ENCODE measurements at regions not wholly inside any gene's neighbourhood (a gene's known extent, or its start where the extent isn't known, plus 50 kb on each side); places are given as distances from the start of the nearest gene placed in this dataset.

DNA sequence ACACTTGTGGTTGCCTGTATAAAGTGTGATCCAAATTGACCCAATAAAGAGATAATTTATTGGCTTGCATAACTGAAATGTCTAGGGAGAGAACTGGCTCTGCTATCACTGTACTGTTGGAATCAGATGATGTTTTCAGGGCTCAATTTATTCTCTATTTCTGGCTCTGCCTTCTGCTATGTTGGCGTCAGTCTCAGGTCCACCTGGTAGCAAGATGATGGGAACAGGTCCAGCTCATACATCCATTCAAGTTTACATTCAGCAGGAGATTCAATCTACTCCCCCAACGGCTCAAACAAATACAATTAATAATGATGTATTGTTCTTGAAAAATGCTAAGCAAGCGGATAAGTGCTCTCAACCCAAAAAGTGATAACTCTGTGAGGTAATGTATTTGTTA lies 297.7 kb upstream of the SYT4 start:
- DNase-seq, result no peak

GRCh38 chr18:43578211-43578610 lies 300.9 kb upstream of the SYT4 start:
- DNase-seq, result no peak

- DNase-seq, result peak; percentile 33
Observed at GRCh38 chr18:43578706-43579105, 301.4 kb upstream of the SYT4 start.

GRCh38 chr18:43581936-43582519 lies 304.7 kb upstream of the SYT4 start:
- DNase-seq, result no peak

DNA sequence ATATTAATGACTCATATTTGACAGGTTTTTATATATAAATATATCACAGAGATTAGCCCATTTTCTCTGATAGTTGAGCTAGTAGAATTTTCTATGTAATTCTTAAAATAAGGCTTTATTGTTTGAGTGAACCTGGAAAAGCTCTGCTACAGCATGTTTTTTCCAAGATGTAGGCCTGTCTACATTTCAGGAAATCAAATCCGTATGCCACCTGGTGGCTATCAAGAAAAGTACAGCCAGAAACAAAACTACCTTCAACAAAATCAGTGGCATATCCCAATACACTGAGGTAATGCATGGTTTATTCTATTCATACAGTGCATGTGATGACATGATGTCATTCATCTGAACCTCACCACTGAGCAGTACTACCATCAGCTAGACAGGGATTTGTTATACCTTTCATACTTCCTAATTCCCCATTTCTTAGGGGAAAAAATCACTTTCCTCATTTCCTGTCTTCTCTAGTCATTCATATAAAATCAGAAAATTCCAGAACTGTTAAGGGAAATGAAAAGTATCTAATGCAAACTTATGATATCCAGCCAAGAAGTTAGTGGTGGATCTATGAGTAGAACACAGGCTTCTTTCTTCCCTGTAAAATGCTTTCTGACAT lies 310.4 kb upstream of the SYT4 start:
- DNase-seq, result no peak

DNA sequence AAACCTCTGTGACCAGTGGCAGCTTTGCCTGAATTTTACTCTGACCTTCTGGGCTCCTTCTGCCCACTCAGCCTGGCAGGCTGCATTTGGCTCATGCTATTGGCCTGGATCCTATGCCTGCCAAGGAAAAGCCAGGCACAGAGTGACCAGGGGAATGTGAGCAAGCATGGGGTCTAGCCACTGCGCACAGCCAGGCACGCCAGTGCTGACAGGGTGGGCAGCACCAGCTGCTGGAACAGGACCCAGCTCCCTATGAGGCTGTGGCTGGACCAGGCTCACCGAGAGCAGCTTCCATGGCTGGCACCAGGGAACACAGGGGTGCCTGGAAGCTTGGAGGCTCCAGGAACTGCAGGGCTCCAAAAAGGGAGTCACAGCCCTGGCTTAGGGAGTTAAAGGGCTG lies 311.5 kb upstream of the SYT4 start:
- no peak for DNase-seq

GRCh38 chr18:43589611-43590151 lies 312.4 kb upstream of the SYT4 start:
- no peak for DNase-seq

DNA sequence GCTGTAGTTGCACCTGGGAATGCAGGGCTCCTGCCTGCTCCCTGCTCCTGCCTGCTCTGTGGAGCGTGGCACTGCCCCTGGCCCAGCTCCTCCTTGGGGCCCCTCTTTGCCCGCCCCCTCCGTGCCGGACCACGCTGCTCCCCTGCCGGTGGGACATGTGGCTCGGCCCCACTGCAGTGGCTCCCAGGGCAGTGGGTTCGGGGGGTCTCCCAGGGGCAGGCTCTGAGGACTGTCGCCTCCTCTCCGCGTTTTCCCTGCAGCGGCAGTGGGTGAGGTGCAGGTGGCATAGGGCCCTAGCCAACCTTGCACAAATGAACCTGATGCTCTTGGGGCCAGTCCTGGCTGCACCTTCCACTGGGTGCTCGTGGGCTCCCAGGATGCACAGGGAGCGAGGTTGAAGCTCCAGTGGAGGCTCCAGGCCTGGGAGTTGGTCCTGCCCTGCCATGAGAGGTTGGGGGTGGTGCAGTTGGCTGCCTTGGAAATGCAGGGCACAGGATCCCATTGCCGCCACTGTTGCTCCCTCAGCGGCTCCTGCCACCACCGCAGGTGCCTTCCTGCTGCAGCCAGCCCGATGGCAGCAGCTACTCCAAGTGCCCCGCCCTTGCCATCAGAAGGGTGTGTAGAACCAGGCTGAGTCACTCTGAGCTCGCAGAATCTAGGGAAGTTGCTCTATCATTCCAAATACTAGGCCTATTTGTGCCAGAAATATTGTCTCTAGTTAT lies 313.1 kb upstream of the SYT4 start:
- DNase-seq, result no peak

DNA sequence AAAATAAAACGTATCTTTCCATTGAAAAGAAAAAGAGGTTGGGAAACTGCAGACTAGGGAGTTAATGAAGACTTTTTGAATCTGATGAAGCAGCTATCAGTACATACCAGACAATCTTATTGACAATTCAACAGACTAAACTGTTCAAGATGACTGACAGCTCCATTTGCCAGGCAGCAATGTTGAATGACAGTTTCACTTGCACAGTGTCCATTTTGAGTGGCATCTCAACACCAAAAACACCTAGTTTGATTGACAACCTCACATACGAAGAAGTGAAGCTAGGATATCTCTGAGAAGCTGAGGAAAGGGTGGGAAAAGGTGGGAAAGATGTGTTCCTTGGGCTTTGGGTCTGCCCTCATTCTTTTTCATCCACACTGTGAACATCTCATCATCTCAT lies 315.0 kb upstream of the SYT4 start:
- no peak for DNase-seq

DNA sequence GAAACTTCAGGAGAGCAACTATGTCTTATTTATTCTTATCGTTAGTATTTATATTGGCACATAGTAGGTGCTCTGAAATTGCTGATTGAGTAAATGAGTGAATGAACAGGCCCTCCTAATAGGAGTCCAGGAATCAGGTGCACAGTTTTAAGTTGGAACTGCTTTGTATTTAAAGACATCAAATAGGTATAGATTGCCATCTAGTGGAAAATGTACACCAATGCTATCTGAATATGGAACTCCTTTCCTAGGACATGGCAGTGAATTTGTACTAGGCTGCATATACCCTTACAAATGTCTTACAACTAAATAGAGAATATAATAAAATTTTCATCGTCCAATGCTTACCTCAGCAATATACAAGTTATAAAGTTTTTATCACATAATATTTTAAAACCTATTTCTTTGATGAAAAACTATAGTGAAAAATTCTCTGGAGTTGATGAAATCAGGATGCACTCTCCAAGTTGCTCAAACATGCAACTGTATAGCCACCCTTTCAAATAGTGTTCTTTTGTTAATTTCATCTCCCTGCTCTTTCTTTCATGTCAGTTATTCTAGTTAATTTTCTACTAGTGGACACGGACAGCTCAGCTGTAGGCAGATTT lies 318.9 kb upstream of the SYT4 start:
- DNase-seq, result no peak

GRCh38 chr18:43601432-43601831 lies 324.1 kb upstream of the SYT4 start:
- no peak for DNase-seq

DNA sequence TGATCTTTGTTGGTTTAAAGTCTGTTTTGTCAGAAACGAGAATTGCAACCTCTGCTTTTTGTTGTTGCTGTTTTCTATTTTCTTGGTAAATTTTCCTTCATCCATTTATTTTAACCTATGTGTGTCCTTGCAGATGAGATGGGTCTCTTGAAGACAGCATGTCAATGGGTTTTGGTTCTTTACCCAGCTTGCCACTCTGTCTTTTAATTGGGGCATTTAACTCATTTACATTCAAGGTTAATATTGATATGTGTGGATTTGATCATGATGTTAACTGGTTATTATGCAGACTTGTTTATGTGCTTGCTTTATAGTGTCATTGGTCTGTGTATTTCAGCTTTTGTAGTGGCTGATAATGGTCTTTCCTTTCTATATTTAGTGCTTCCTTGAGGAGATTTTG lies 327.9 kb upstream of the SYT4 start:
- no peak for DNase-seq

DNA sequence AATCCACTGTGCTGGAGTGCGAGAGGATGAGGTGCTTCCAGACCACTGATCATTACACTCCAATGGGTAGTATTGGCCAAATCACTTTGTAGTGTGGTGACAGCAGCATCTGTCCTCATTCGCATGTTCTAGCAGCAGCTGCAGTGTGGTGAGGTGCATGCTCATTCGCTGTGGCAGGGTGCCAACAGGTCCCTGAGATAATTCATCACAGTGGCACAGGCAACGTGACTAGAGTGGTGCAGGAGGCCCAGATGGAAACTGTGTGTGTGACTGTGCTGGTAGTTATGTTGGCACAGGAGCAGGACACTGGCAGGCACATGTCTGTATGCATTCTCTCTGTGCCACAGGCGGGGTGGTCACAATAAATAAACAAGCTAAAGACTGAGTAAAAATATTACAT lies 329.5 kb upstream of the SYT4 start:
- no peak for DNase-seq

DNA sequence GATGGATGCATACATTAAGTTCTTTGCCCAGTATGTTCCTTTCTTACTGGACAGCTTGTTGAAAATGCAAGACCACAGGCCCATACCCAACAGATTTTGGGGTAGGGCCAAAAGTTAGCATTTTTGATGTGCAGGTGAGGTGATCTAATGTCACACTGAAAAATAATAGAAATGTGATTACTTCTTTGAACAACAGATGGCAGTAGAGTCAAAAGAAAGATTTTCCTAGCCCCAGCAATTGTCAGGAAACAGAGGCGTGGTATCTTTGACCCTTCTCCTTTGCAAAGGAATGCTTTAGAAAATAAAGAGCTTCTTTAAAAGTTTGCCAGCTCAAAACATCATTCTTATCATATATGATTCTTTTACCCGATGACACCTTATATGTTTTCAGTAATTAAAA lies 343.6 kb upstream of the SYT4 start:
- DNase-seq, result peak; percentile 24

DNA sequence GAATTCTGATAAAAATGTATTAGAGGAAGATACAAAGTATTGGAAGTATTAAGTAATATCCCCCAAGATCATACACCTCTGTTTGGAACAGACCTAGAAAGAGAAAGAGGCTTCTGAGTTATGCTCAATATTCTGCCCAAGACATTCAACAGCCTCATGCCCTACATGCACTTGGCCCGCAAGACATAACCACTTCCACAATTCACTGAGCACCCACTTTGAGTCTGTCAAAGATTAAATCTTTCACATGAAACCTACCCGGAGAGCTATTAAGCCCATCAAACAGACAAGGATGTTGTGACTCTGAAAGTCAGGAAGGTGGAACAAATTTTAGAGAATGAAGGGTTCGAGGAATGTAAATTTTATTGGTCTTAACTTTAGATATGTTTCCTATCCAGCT lies 344.7 kb upstream of the SYT4 start:
- no peak for DNase-seq

GRCh38 chr18:43625582-43625981 lies 348.3 kb upstream of the SYT4 start:
- DNase-seq, result no peak

DNA sequence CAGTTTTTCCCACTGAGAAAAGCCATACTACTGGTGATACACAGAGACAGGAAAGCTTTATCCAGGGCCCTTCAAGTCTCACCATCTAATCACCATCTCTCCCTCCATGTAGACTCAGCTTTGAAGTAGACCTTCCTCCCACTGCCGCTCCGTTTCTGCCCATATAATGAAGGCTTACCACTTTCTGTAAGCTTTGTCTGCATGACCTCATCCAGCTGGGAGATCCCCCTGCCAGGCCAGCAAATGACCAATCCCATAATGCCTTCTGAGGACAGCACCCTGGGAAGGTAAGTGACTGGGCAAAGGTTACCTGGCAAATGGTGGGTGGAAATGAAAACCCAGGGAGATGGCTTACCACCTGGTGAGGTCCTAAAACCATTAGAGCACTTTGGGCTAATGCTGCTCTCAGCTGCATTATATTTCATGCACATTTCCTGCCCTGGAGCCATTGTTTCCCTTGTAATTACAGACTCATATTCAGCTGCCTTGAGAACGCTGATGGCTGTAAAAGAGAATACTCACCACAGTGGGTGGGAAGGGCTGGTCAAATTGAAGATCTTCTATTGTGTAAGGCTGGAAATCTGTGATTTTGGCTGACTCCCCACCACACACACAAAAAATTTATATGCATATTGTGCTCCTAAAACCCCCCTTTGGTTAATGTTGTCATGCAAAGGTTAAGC lies 350.7 kb upstream of the SYT4 start:
- DNase-seq, result no peak

DNA sequence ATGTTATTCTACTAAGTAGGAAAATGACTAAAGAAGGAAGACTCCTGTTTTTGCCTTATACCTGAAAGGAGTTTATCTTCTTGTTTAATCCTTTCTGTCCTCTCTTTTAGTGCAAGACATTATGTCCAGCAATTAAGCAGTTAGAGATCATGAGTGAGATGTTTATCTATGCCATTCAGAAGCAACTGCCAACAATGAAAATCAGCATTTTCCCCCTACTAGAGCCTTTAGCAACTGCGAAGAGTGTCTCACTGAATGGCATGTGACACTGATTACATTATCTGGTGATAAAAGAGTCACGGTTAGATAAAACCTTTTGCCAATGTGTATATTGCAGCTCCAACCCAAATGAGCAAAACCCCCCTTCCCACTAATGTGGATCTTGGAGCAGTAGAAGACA lies 357.7 kb upstream of the SYT4 start:
- DNase-seq, result no peak

DNA sequence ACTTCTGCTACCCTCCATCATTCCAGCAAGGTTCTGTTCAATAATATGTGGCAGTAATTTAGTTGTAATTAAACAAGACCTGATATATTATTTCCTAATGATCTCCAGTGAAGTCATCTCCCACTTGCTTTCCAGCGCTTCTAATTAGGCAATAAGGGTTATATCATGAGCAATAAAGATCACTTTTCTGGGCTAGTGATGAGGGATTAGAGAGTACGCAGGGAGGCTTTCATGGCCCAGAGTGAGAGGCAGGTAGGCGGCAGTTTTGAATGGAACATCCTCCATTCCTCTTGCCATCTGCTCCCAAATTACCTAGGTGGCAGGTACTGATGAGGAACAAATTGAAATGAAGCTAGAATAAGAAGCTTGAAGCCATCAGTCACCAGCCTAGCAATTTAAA lies 358.1 kb upstream of the SYT4 start:
- DNase-seq, result no peak

GRCh38 chr18:43642727-43643330 lies 365.5 kb upstream of the SYT4 start:
- DNase-seq, result no peak

- no peak for DNase-seq
Observed at GRCh38 chr18:43648002-43648401, 370.7 kb upstream of the SYT4 start.

DNA sequence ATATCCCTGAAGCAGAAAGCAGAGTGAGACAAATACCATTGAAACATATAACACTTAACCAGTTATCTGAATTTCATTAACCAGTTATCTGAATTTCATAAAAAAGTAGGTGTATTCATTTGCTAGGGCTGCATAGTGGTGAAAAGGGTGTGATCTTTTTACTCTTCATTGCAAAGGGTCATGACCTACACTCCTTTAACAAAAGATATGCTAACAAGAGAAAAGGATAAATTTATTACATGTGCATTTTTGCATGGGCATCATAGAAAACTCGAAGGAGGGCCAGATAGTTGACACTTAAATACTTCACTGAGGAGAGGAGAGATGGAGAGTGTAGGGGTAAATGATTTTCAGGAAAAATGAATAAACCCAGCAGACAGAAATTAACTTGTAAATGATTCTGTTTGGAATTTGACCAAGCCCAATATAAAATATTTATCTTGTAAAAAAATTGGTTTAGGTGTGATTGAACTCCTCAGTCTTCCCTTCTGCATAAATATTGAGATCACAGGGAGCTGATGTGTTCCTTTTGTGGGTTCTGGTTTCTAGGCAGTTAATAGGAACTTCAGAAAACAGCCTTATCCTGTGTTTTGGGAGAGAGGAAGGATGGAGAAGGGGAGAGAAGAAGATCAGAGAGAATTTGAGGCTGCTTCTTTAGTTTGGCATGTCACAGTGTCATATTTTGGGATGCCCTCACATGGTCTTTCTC lies 372.5 kb upstream of the SYT4 start:
- no peak for DNase-seq

All from femur (tissue), 1 donor.